ENCODE measurements at regions not wholly inside any gene's neighbourhood (a gene's known extent, or its start where the extent isn't known, plus 50 kb on each side); places are given as distances from the start of the nearest gene placed in this dataset.

DNA sequence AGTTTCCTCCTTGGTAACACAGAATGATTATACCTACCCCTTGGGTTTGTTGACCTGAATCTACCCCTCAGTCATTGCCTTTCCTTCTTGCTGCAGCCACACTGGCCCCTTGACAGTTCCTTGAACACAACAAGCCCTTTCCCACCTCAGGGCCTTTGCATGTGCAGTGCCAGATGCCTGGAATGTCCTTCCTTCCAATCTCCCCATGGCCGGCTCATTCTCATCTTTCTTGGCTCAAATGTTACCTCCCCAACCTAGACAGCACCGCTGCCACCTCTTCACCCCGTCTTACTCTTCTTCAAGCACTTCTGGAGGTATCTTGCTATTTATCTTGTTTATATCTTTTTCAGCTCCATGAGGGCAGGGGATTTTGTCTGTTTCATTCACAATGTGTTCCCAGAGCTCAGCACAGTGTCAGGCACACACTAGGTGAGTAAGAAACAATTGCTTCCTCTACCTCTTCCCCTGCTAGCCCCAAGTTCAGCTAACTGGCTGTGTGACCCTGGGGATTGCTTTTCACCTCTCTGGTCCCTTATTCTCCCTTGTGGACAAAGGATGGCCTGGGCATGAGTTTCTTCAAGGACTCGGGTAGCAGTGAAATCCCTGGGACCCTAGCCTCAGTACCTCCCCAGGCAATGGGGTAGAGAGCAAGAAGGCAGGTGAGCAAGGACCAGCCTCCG is 121.5 kb downstream of the CEBPB start:
- no peak for DNase-seq (ENCODE audit: low read depth in 3 of 3, low spot score in 1 of 3)

DNA sequence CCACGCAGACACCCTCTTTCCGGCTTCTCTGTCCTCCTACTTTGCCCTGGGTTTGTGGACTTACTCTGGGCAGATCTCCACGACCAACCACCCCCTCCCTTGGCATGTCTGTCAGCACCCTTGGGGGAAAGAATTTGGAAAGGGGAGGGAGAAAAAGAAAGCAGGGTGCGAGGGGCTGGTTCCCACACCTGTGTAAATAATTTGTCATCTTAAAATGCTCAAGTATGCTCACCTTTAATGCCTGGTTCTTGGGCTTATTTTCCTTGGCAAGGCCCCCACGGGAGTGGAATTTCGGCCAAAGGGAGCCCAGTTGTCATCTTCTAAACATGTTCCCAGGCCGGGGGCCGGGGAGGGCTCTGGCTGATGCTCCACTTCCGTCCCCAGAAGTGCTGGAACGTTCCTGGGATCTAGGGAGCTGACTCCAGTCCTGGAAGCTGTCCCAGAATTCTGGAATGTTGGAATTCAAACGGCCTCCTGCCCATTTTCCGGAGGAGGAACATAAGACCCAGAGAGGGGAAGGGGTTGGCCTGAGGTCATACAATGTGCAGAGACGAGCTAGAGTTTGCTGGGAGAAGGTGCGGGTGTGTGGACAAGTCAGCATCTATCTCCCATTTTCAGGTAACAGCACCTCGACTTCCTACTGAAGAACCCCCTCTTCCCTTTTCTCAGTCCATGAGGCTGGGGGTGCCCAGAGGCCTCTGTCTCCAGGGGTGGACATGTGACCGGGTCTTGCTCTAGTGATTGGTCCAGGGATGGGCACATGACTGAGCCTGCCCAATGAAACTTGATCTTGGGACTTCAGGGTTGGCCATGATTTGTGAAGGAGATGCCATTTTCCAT is 122.3 kb downstream of the CEBPB start:
- no peak for DNase-seq (ENCODE audit: low read depth in 3 of 3, low spot score in 1 of 3)

GRCh38 chr20:50313522-50313820 is 122.8 kb downstream of the CEBPB start:
- no peak for DNase-seq (ENCODE audit: low read depth in 3 of 3, low spot score in 1 of 3)

- DNase-seq (ENCODE audit: low read depth in 3 of 3, low spot score in 1 of 3): no peak
These were observed 123.4 kb downstream of the CEBPB start for GRCh38 chr20:50313827-50314677.

- DNase-seq (ENCODE audit: low read depth in 3 of 3, low spot score in 1 of 3): no peak
These were observed 124.2 kb downstream of the CEBPB start for GRCh38 chr20:50314678-50315335.

GRCh38 chr20:50315586-50316551 is 125.2 kb downstream of the CEBPB start:
- DNase-seq (ENCODE audit: low read depth in 3 of 3, low spot score in 1 of 3): no peak

DNA sequence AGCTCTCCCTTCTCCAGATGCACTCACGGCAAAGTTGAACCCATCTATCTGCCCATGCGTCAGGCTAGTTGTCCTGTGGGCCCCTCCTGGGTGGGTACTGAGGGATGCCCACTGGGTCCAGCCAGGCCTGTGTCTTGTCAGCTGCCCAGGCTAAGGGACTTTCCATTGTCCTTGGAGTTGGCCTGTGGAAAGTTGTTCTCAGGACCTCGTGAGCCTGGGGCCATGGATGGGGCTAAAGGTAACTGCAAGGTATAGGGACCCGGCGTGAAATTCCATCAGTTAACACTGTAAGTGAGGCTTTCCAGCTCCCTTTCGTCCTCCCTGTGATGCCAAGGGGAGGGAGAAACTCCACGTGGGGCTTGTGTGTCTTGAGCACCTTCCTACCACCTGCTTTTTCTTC is 126.5 kb downstream of the CEBPB start:
- no peak for DNase-seq (ENCODE audit: low read depth in 3 of 3, low spot score in 1 of 3)

- DNase-seq (ENCODE audit: low read depth in 3 of 3, low spot score in 1 of 3): no peak
These were observed 127.0 kb downstream of the CEBPB start for GRCh38 chr20:50317609-50318008.

DNA sequence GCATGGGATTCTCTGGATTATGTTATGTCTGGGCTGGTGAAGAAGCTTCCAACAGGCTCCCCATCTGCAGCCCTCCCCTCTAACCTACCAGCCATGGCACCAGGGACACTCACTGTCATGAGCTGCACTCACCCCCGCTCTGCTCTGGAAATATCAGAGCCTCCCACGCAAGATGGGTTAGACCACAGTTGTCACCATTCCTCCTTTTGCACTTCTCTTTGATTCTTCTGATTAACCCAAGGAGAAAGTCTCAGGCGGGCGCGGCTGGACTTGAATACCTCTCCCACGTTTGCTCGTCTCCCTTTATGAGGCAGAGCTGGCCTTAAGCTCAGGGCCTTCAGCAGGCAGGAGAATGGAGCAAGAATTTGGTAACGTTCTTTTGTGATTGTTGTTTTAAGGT is 128.1 kb downstream of the CEBPB start:
- DNase-seq (ENCODE audit: low read depth in 3 of 3, low spot score in 1 of 3): no peak

DNA sequence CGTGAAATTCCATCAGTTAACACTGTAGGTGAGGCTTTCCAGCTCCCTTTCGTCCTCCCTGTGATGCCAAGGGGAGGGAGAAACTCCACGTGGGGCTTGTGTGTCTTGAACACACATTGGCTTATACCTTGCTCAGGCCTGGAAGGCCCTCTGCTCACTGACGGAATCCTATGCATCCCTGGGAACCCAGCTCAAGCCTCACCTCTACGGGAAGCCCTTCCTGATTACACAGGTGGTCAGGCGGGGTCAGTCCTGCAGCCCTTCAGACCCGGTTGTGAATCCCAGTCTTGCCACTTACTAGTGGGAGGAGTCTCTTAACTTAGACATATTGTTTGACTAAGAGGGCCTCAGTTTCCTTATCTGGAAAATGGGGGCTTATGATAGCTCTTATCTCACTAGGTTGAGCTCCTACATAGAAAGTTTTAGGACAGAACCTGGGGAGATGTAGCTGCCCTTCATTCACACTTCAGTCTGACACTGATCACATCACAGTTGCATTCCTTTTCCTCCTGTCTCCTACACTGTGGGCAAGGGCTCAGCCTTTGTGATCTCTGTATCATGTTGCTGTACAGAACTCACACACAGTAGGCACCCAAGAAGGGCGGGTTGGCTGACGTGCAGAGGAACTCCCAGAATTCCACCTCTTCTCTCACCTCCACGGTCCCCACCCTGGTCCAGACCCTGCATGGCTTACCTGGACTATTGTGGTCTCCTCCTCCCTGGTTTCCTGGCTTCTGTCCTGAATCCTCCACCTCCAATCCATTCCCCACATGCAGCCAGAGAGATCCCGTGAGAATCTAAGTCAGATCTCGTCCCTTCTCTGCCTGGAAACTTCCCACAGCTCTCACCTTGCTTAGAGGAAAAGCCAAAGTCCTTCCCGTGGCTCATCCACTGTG is 129.6 kb downstream of the CEBPB start:
- no peak for DNase-seq (ENCODE audit: low read depth in 3 of 3, low spot score in 1 of 3)

- no peak for DNase-seq (ENCODE audit: low read depth in 3 of 3, low spot score in 1 of 3)
These were observed 130.5 kb downstream of the CEBPB start for GRCh38 chr20:50320901-50321796.

DNA sequence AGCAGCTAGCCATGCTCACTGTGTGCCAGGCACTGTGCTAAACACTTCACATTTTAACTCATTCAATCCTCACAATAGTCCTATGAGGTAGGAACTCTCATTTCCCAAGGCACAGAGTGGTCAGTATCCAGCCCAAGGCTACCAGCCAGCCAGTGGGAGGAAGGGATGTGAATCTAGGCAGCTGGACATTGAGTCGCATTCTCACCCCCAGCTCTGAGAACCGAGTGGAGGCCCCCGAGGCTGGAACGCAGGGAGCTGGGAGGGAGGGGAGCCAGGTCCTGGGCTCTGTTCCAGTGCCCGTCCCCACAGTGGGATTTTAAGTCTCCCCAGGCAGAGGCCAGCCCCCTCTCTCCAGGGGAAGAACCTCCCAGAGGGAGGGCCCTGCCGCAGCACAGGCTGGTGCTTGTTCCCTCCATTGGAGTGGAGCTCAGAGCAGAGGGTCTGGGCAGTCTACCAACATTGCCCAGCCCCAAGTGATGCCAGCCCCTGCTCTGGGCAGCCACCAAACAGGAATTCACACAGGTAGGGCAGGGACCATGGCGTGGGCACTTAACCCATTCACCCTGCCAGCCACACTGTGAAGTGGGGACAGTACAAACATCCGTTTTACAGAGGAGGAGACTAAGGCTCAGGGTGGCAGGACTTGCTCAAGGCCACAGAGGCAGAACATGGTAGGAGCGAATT is 131.3 kb downstream of the CEBPB start:
- no peak for DNase-seq (ENCODE audit: low read depth in 3 of 3, low spot score in 1 of 3)

GRCh38 chr20:50322703-50323131 is 132.1 kb downstream of the CEBPB start:
- no peak for DNase-seq (ENCODE audit: low read depth in 3 of 3, low spot score in 1 of 3)

- DNase-seq (ENCODE audit: low read depth in 3 of 3, low spot score in 1 of 3): no peak
These were observed 132.6 kb downstream of the CEBPB start for GRCh38 chr20:50323209-50323608.

- DNase-seq (ENCODE audit: low read depth in 3 of 3, low spot score in 1 of 3): no peak
These were observed 133.4 kb downstream of the CEBPB start for GRCh38 chr20:50323777-50324775.

GRCh38 chr20:50325215-50325614 is 134.6 kb downstream of the CEBPB start:
- no peak for DNase-seq (ENCODE audit: low read depth in 3 of 3, low spot score in 1 of 3)
